SU-DHL-6 (cell line): ENCODE measurements at regions not wholly inside any gene's neighbourhood (a gene's known extent, or its start where the extent isn't known, plus 50 kb on each side); places are given as distances from the start of the nearest gene placed in this dataset.

Experiments used
- H2AFZ ChIP-seq: fragments of 200-600 bp; sonication (generic); 2 replicates; pipeline ENCODE4 v1.6.1; 2014; ENCODE audit warnings: low read depth, mild to moderate bottlenecking, moderate library complexity, mixed read lengths, antibody characterized with exemption, low read length; ENCODE audit not compliant: severe bottlenecking
- H3F3A ChIP-seq: fragments of 200-600 bp; shearing (Covaris generic); 2 replicates; pipeline ENCODE4 v1.6.0; 2016; ENCODE audit warnings: antibody characterized with exemption, mild to moderate bottlenecking; ENCODE audit not compliant: insufficient read depth
- H3K27ac ChIP-seq: fragments of 200-600 bp; sonication (generic); 2 replicates; pipeline ENCODE4 v1.5.1; 2016; ENCODE audit warnings: low read depth, mild to moderate bottlenecking, low read length, moderate library complexity, mixed read lengths
- H3K27me3 ChIP-seq: fragments of 200-600 bp; sonication (generic), shearing (Covaris generic); 2 replicates; pipeline ENCODE4 v1.6.0; 2014; ENCODE audit warnings: mild to moderate bottlenecking, low read length
- H3K36me3 ChIP-seq: fragments of 200-600 bp; sonication (generic); 2 replicates; pipeline ENCODE4 v1.6.1; 2014; ENCODE audit warnings: mild to moderate bottlenecking, low read length, mixed read lengths
- H3K4me2 ChIP-seq: fragments of 300-600, 200-600 bp; shearing (Covaris generic), sonication (generic); 2 replicates; pipeline ENCODE4 v1.6.0; 2014; ENCODE audit warnings: low read length, low read depth, mild to moderate bottlenecking; ENCODE audit not compliant: poor library complexity, severe bottlenecking
- H3K4me3 ChIP-seq: fragments of 200-600 bp; sonication (generic); 2 replicates; pipeline ENCODE4 v1.5.1; 2014; ENCODE audit warnings: antibody characterized with exemption, low read length, mild to moderate bottlenecking, mixed read lengths; ENCODE audit not compliant: insufficient read depth, poor library complexity, severe bottlenecking
- H3K79me2 ChIP-seq: fragments of 200-600 bp; sonication (generic); 2 replicates; pipeline ENCODE4 v1.6.1; 2014; ENCODE audit warnings: mild to moderate bottlenecking, low read length, moderate library complexity; ENCODE audit not compliant: insufficient read depth
- H3K9ac ChIP-seq: fragments of 200-600 bp; sonication (generic); 2 replicates; pipeline ENCODE4 v1.7.0; 2014; ENCODE audit warnings: mild to moderate bottlenecking, low read length
- H3K9me2 ChIP-seq: fragments of 200-600 bp; sonication (generic); replicated peaks from 2 replicates; pipeline ENCODE4 v1.6.1; 2014; ENCODE audit warnings: low read length; ENCODE audit not compliant: insufficient read depth
- H3K9me3 ChIP-seq: fragments of 200-600 bp; sonication (generic); 2 replicates; pipeline ENCODE4 v1.6.1; 2014; ENCODE audit warnings: low read length, mixed read lengths; ENCODE audit not compliant: insufficient read depth
- H4K20me1 ChIP-seq: fragments of 200-600 bp; sonication (generic); 2 replicates; pipeline ENCODE4 v1.6.1; 2014; ENCODE audit warnings: low read depth, mild to moderate bottlenecking, antibody characterized with exemption, low read length, moderate library complexity, mixed read lengths
- EZH2phosphoT487 ChIP-seq: fragments of 200-600 bp; sonication (generic), shearing (Covaris generic); conservative IDR thresholded peaks from 2 replicates; pipeline ENCODE4 v1.6.1; 2018; ENCODE audit warnings: mild to moderate bottlenecking, antibody characterized with exemption, low read length, moderate library complexity, mixed read lengths
- TF ChIP-seq, protein P1 (sequence below): fragments of 200-600 bp; sonication (generic); IDR thresholded peaks from one replicate; pipeline ENCODE4 v1.5.1; 2017; ENCODE audit warnings: antibody characterized with exemption, mild to moderate bottlenecking, low read length, moderate library complexity; ENCODE audit not compliant: insufficient read depth, poor library complexity, severe bottlenecking

GRCh38 chr3:67804089-67804488 is 149.7 kb upstream of the SUCLG2 start:
- Histone ChIP-seq H3K36me3 (no peaks in the 10 kb centered on the region), H3K9ac (no peak overlapping the region), H4K20me1 (no peaks in the 10 kb centered on the region), H3K4me2 (no peak overlapping the region), H3K79me2 (no peaks in the 10 kb centered on the region), H3F3A (no peaks in the 10 kb centered on the region), H3K9me3 (no peaks in the 10 kb centered on the region), H3K27ac (no peak overlapping the region), H3K4me3 (no peak overlapping the region), H3K27me3 (no peaks in the 10 kb centered on the region), H2AFZ (no peak overlapping the region), H3K9me2 (no peaks in the 10 kb centered on the region)
- TF ChIP-seq, protein P1, sequence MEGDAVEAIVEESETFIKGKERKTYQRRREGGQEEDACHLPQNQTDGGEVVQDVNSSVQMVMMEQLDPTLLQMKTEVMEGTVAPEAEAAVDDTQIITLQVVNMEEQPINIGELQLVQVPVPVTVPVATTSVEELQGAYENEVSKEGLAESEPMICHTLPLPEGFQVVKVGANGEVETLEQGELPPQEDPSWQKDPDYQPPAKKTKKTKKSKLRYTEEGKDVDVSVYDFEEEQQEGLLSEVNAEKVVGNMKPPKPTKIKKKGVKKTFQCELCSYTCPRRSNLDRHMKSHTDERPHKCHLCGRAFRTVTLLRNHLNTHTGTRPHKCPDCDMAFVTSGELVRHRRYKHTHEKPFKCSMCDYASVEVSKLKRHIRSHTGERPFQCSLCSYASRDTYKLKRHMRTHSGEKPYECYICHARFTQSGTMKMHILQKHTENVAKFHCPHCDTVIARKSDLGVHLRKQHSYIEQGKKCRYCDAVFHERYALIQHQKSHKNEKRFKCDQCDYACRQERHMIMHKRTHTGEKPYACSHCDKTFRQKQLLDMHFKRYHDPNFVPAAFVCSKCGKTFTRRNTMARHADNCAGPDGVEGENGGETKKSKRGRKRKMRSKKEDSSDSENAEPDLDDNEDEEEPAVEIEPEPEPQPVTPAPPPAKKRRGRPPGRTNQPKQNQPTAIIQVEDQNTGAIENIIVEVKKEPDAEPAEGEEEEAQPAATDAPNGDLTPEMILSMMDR = no peak
- TF ChIP-seq EZH2phosphoT487 = no peak

GRCh38 chr3:67798412-67798811 is 144.0 kb upstream of the SUCLG2 start:
- H2AFZ ChIP-seq = no peak overlapping the region
- no peak overlapping the region for H3K4me3 ChIP-seq
- H3K9ac ChIP-seq = no peak overlapping the region
- H3K9me2 ChIP-seq = no peaks in the 10 kb centered on the region
- H3K79me2 ChIP-seq = no peaks in the 10 kb centered on the region
- TF ChIP-seq EZH2phosphoT487 = no peak
- TF ChIP-seq, protein P1 = no peak
- H3K27me3 ChIP-seq = no peaks in the 10 kb centered on the region
- H4K20me1 ChIP-seq = no peaks in the 10 kb centered on the region
- H3K27ac ChIP-seq = no peak overlapping the region
- H3F3A ChIP-seq = no peaks in the 10 kb centered on the region
- H3K36me3 ChIP-seq = no peaks in the 10 kb centered on the region
- no peak overlapping the region for H3K4me2 ChIP-seq
- H3K9me3 ChIP-seq = no peaks in the 10 kb centered on the region

GRCh38 chr3:67791620-67792019 is 137.2 kb upstream of the SUCLG2 start:
- H3K9me2 ChIP-seq = no peaks in the 10 kb centered on the region
- H3K27me3 ChIP-seq = no peaks in the 10 kb centered on the region
- no peaks in the 10 kb centered on the region for H3K36me3 ChIP-seq
- no peak overlapping the region for H3K27ac ChIP-seq
- TF ChIP-seq, protein P1 = no peak
- no peak for TF ChIP-seq EZH2phosphoT487
- H3K79me2 ChIP-seq = no peaks in the 10 kb centered on the region
- H3F3A ChIP-seq = no peaks in the 10 kb centered on the region
- H3K9me3 ChIP-seq = no peaks in the 10 kb centered on the region
- H3K9ac ChIP-seq = no peak overlapping the region
- no peaks in the 10 kb centered on the region for H4K20me1 ChIP-seq
- H3K4me2 ChIP-seq = no peak overlapping the region
- H2AFZ ChIP-seq = no peak overlapping the region
- no peak overlapping the region for H3K4me3 ChIP-seq

DNA sequence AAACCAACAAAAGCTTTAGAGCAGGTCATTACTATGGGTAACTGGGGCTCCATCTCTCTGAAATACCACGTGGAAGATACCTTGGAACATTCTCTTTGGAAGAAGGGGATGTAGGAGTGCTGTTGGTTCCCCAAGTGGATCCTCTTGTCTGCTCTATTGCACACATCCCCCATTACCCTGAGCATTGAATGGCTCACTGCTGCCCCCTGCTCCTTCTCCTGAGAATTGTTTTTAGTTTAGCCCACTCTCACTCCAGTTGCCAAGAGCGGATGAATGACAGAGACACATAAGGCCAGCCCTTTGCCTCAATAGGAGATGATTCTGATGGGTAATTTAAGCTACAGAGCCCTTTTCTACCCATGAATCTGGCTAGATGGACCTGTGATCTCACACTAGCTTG is 135.6 kb upstream of the SUCLG2 start:
- Histone ChIP-seq H3K4me3 (no peak overlapping the region), H3F3A (no peaks in the 10 kb centered on the region), H3K79me2 (no peaks in the 10 kb centered on the region), H3K9me2 (no peaks in the 10 kb centered on the region), H3K4me2 (no peak overlapping the region), H2AFZ (no peak overlapping the region), H3K9ac (no peak overlapping the region), H3K9me3 (no peaks in the 10 kb centered on the region), H3K27ac (no peak overlapping the region), H3K27me3 (no peaks in the 10 kb centered on the region), H4K20me1 (no peaks in the 10 kb centered on the region), H3K36me3 (no peaks in the 10 kb centered on the region)
- TF ChIP-seq EZH2phosphoT487 = no peak
- TF ChIP-seq, protein P1 = peak; percentile 62
